ENCODE measurements at regions not wholly inside any gene's neighbourhood (a gene's known extent, or its start where the extent isn't known, plus 50 kb on each side); places are given as distances from the start of the nearest gene placed in this dataset.

- no peak for DNase-seq
- no peaks in the 10 kb centered on the region for H3K27me3 ChIP-seq (ENCODE audit: control insufficient read depth, insufficient read depth, low read length)
These were observed 59.7 kb upstream of the ARID2 start for GRCh38 chr12:45669792-45670191.

GRCh38 chr12:45670346-45671065, 59.0 kb upstream of the ARID2 start:
- H3K27me3 ChIP-seq (ENCODE audit: control insufficient read depth, insufficient read depth, low read length) = no peaks in the 10 kb centered on the region
- no peak overlapping the region for H3K4me3 ChIP-seq (ENCODE audit: insufficient read depth, low read depth, low read length)
- no peak for DNase-seq
- no peaks in the 10 kb centered on the region for H3K36me3 ChIP-seq (replicated peaks; ENCODE audit: control insufficient read depth, insufficient read depth, low read length)

More at GRCh38 chr12:45669792-45670191, 59.7 kb upstream of the ARID2 start:
- no peak overlapping the region for H3K4me3 ChIP-seq (ENCODE audit: insufficient read depth, low read depth, low read length)
- no peaks in the 10 kb centered on the region for H3K36me3 ChIP-seq (replicated peaks; ENCODE audit: control insufficient read depth, insufficient read depth, low read length)

- DNase-seq = no peak
- Histone ChIP-seq H3K36me3 (replicated peaks; ENCODE audit: control insufficient read depth, insufficient read depth, low read length) (no peaks in the 10 kb centered on the region), H3K4me3 (ENCODE audit: insufficient read depth, low read depth, low read length) (no peak overlapping the region), H3K27me3 (ENCODE audit: control insufficient read depth, insufficient read depth, low read length) (no peaks in the 10 kb centered on the region)
These were observed 58.3 kb upstream of the ARID2 start for GRCh38 chr12:45671254-45671653.

GRCh38 chr12:45674181-45674977, 55.1 kb upstream of the ARID2 start:
- no peaks in the 10 kb centered on the region for H3K27me3 ChIP-seq (ENCODE audit: control insufficient read depth, insufficient read depth, low read length)
- DNase-seq = no peak
- no peak overlapping the region for H3K4me3 ChIP-seq (ENCODE audit: insufficient read depth, low read depth, low read length)
- no peaks in the 10 kb centered on the region for H3K36me3 ChIP-seq (replicated peaks; ENCODE audit: control insufficient read depth, insufficient read depth, low read length)

GRCh38 chr12:45675534-45675933, 54.0 kb upstream of the ARID2 start:
- no peak for DNase-seq
- H3K36me3 ChIP-seq (replicated peaks; ENCODE audit: control insufficient read depth, insufficient read depth, low read length) = no peaks in the 10 kb centered on the region
- no peak overlapping the region for H3K4me3 ChIP-seq (ENCODE audit: insufficient read depth, low read depth, low read length)
- no peaks in the 10 kb centered on the region for H3K27me3 ChIP-seq (ENCODE audit: control insufficient read depth, insufficient read depth, low read length)

Data from H7 (cell line).